Panc1 (cell line): ENCODE measurements at regions not wholly inside any gene's neighbourhood (a gene's known extent, or its start where the extent isn't known, plus 50 kb on each side); places are given as distances from the start of the nearest gene placed in this dataset.
A peak's percentile ranks its signal among the peaks of the same experiment; 100 is the strongest.

Experiments used
- ATAC-seq: fragments of 200-7000 bp; cut with Tn5 transposase; 2 replicates; pipeline ENCODE4 v1.9.1; 2020; ENCODE audit warnings: mild to moderate bottlenecking, moderate library complexity
- BruUV-seq: library from RNA; stranded (reverse); fragments of 400-500 nt; replicated peaks from 2 replicates; lab custom pipeline; 2021; lab: Mats Ljungman, UMichigan
- CTCF ChIA-PET: fragments of 300-600 bp; sonication (Branson Sonifier 250); formaldehyde crosslinking; loops from one replicate; lab custom pipeline; 2022; ENCODE audit warnings: antibody characterized with exemption; lab: Charles Lee
- POLR2A ChIA-PET: fragments of 300-600 bp; sonication (Branson Sonifier 250); formaldehyde crosslinking; loops from one replicate; lab custom pipeline; 2022; ENCODE audit warnings: antibody characterized with exemption; lab: Charles Lee
- DNase-seq: peaks from one replicate; pipeline ENCODE4 v3.0.0-alpha.2; 2010; ENCODE audit warnings: low read depth, low spot score
- H3K27ac ChIP-seq: 2 replicates; pipeline ENCODE4 v1.5.1; 2011; ENCODE audit warnings: mild to moderate bottlenecking, low read length, inconsistent platforms
- H3K27me3 ChIP-seq: fragments of 200-500 bp; sonication (Bioruptor generic); 2 replicates; pipeline ENCODE4 v1.6.0; 2014; ENCODE audit warnings: low read length, inconsistent platforms; ENCODE audit not compliant: control insufficient read depth, insufficient read depth
- H3K36me3 ChIP-seq: fragments of 200-500 bp; sonication (Bioruptor generic); 2 replicates; pipeline ENCODE4 v1.5.1; 2014; ENCODE audit warnings: inconsistent platforms, mild to moderate bottlenecking, low read length, moderate library complexity; ENCODE audit not compliant: control insufficient read depth, insufficient read depth
- H3K4me1 ChIP-seq: 2 replicates; pipeline ENCODE4 v1.5.1; 2011; ENCODE audit warnings: inconsistent platforms, mild to moderate bottlenecking, low read length, moderate library complexity; ENCODE audit not compliant: control insufficient read depth, insufficient read depth
- H3K4me3 ChIP-seq, 2 experiments: 2 replicates each; pipeline ENCODE4 v1.5.1; 2011 to 2012; ENCODE audit warnings: low read depth in 2 of 2, low read length in 2 of 2, mild to moderate bottlenecking in 2 of 2, inconsistent platforms in 1 of 2, moderate library complexity in 1 of 2
- H3K9me3 ChIP-seq: fragments of 200-500 bp; sonication (Bioruptor generic); 2 replicates; pipeline ENCODE4 v1.5.1; 2014; ENCODE audit warnings: low read depth, mild to moderate bottlenecking, inconsistent platforms, low read length, moderate library complexity; ENCODE audit not compliant: control insufficient read depth, insufficient read depth
- POLR2AphosphoS5 ChIP-seq: IDR thresholded peaks from 2 replicates; pipeline ENCODE4 v1.6.1; 2012; ENCODE audit warnings: mild to moderate bottlenecking, low read depth, low read length, moderate library complexity
- SIN3A ChIP-seq: IDR thresholded peaks from 2 replicates; pipeline ENCODE4 v1.6.1; 2012; ENCODE audit warnings: low read depth, mild to moderate bottlenecking, low read length, moderate library complexity, borderline replicate concordance; ENCODE audit not compliant: insufficient read depth
- TCF7L2 ChIP-seq: IDR thresholded peaks from 2 replicates; pipeline ENCODE4 v1.6.1; 2011; ENCODE audit warnings: mild to moderate bottlenecking, low read depth, low read length, inconsistent platforms
- in situ Hi-C: cut with HindIII; loops from 2 replicates; pipeline ENCODE4 v1.10.0; 2016; ENCODE audit warnings: low sequenced_read_pairs, low pct_unique_long_range_greater_than_20kb
- intact Hi-C: fragments of 100-400 bp; cut with micrococcal nuclease; formaldehyde crosslinking; loops from one replicate; pipeline ENCODE4 v1.10.0; 2022; ENCODE audit not compliant: unreplicated experiment
- TF ChIP-seq, protein P1 (sequence below): fragments of 450-650 bp; IDR thresholded peaks from 2 replicates; pipeline ENCODE4 v1.5.1; 2017; ENCODE audit warnings: mild to moderate bottlenecking
- TF ChIP-seq, protein P2 (sequence below), 2 experiments: IDR thresholded peaks; 2 replicates each; pipeline ENCODE4 v1.6.1; 2011 to 2012; ENCODE audit warnings: low read depth in 2 of 2, control low read depth in 1 of 2, low read length in 1 of 2, mild to moderate bottlenecking in 1 of 2, moderate library complexity in 1 of 2; ENCODE audit not compliant: insufficient read depth in 1 of 2

DNA sequence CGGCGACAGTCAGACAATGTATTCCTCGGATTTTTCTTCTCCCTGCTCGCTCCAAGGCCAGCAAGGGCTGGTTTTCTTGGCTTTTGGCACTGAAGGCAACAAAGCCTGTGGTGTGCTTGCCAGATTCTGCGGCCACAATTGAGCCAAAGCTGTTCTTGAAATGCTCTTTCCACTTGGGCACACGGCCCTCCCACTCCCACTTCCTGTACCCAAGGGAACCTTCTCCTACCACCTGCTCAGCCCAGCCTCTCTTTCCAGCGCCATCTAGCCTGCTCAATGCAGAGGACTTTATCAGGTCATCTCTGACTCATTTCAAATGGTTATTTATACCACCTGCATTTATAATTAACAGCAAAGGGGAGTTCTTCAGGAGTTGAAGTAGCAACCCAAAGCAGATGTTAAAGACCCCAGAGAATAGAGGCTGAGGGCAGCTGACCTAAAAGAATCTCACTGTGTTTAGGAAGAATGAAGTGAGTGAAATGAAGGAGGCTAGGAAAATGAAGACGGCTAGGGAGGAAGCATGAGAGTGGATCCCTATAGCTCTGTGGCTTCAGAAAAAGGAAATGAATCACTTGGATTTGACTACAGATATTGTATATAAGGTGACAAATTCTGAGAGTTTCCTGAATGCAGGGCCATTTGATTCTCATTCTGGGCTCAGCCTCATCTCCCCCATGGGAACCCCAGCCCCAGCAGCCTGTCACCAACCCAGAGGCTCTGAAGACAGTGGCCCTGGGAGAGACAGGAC is 439.0 kb downstream of the ENC1 start:
- Histone ChIP-seq H3K27ac (0 out of 2 replicates have a peak overlapping the region, but pooled peaks have one; percentile 34), H3K9me3 (no peaks in the 10 kb centered on the region), H3K27me3 (no peaks in the 10 kb centered on the region), H3K4me3 (no peak overlapping the region), H3K36me3 (no peaks in the 10 kb centered on the region), H3K4me1 (peaks cover 11% of the 10 kb centered on the region)
- intact Hi-C loops (no loop called here), in situ Hi-C loops (no loop called here)
- BruUV-seq, result no TSS peak
- ChIA-PET CTCF (no interaction called here), POLR2A (no interaction called here)
- DNase-seq (peak; percentile 33), ATAC-seq (peak; percentile 83)
- TF ChIP-seq POLR2AphosphoS5 (no peak), TCF7L2 (no peak), SIN3A (no peak)
- TF ChIP-seq, protein P1, sequence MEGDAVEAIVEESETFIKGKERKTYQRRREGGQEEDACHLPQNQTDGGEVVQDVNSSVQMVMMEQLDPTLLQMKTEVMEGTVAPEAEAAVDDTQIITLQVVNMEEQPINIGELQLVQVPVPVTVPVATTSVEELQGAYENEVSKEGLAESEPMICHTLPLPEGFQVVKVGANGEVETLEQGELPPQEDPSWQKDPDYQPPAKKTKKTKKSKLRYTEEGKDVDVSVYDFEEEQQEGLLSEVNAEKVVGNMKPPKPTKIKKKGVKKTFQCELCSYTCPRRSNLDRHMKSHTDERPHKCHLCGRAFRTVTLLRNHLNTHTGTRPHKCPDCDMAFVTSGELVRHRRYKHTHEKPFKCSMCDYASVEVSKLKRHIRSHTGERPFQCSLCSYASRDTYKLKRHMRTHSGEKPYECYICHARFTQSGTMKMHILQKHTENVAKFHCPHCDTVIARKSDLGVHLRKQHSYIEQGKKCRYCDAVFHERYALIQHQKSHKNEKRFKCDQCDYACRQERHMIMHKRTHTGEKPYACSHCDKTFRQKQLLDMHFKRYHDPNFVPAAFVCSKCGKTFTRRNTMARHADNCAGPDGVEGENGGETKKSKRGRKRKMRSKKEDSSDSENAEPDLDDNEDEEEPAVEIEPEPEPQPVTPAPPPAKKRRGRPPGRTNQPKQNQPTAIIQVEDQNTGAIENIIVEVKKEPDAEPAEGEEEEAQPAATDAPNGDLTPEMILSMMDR, result no peak
- TF ChIP-seq, protein P2, sequence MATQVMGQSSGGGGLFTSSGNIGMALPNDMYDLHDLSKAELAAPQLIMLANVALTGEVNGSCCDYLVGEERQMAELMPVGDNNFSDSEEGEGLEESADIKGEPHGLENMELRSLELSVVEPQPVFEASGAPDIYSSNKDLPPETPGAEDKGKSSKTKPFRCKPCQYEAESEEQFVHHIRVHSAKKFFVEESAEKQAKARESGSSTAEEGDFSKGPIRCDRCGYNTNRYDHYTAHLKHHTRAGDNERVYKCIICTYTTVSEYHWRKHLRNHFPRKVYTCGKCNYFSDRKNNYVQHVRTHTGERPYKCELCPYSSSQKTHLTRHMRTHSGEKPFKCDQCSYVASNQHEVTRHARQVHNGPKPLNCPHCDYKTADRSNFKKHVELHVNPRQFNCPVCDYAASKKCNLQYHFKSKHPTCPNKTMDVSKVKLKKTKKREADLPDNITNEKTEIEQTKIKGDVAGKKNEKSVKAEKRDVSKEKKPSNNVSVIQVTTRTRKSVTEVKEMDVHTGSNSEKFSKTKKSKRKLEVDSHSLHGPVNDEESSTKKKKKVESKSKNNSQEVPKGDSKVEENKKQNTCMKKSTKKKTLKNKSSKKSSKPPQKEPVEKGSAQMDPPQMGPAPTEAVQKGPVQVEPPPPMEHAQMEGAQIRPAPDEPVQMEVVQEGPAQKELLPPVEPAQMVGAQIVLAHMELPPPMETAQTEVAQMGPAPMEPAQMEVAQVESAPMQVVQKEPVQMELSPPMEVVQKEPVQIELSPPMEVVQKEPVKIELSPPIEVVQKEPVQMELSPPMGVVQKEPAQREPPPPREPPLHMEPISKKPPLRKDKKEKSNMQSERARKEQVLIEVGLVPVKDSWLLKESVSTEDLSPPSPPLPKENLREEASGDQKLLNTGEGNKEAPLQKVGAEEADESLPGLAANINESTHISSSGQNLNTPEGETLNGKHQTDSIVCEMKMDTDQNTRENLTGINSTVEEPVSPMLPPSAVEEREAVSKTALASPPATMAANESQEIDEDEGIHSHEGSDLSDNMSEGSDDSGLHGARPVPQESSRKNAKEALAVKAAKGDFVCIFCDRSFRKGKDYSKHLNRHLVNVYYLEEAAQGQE (IDR thresholded peaks at IDR 0.05; ENCODE audit: insufficient read depth in 1 of 2, low read depth in 2 of 2, low read length in 1 of 2), result no peak

DNA sequence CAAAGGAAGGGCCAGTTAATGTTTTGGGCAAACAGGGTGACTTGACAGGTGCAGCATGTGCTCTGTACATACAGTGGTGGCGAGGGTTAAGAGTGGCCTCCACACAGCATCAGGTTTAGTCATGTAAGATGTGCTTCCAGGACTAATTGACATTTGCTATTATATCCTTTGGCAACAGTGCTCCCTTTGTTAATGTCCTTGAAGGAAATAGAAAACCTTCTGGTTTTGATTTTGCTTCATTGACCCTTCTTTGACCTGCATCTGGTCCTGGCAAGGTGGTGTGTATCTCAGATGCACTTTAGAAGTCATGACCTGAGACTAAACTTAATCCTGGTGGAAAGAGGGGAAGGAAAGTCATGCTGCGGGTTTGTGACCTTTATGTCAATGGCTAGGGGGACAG is 440.0 kb downstream of the ENC1 start:
- BruUV-seq, result no TSS peak
- in situ Hi-C loops, result no loop called here
- POLR2A ChIA-PET, result no interaction called here
- peaks cover 11% of the 10 kb centered on the region for H3K4me1 ChIP-seq
- CTCF ChIA-PET, result no interaction called here
- TF ChIP-seq SIN3A, result no peak
- TF ChIP-seq TCF7L2, result no peak
- TF ChIP-seq POLR2AphosphoS5, result no peak
- TF ChIP-seq, protein P1, result no peak
- TF ChIP-seq, protein P2 (IDR thresholded peaks at IDR 0.05; ENCODE audit: insufficient read depth in 1 of 2, low read depth in 2 of 2, low read length in 1 of 2), result no peak
- H3K36me3 ChIP-seq, result no peaks in the 10 kb centered on the region
- intact Hi-C loops, result no loop called here
- DNase-seq, result no peak
- no peaks in the 10 kb centered on the region for H3K9me3 ChIP-seq
- no peaks in the 10 kb centered on the region for H3K27me3 ChIP-seq
- ATAC-seq, result no peak
- H3K4me3 ChIP-seq, result no peak overlapping the region
- no peak overlapping the region for H3K27ac ChIP-seq
